ENCODE measurements at regions not wholly inside any gene's neighbourhood (a gene's known extent, or its start where the extent isn't known, plus 50 kb on each side); places are given as distances from the start of the nearest gene placed in this dataset.
"Not testable (repeated sequence)": the region's sequence is repeated elsewhere in the genome, so short reads cannot be mapped to it uniquely, and the experiment has no call there.

GRCh38 chr6:106799031-106799894 lies 169.9 kb downstream of the QRSL1 start:
- DNase-seq (ENCODE audit: low spot score) = no peak

DNA sequence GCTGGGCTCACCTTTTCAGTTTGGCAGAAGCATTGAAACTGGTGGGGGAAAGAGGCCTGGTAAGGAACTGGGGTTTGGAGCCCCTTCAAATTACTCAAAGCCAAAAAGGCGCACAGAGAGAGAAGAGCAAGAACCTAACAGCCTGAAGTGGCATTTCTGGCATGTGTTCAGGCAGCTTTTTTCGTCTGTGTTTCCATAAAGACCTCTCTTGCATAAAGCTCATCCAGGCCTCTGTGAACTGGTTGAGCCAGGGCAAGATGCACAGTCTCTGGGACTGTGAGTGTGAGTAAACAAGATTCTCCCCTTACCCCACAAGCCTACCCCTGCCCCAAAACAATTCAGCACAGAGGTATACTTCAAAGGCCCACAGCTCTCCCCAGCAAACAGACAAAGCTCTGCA lies 167.8 kb downstream of the QRSL1 start:
- no peak for DNase-seq (ENCODE audit: low spot score)

- DNase-seq (ENCODE audit: low spot score) = no peak
Measured at GRCh38 chr6:106796781-106797180, 167.4 kb downstream of the QRSL1 start.

DNA sequence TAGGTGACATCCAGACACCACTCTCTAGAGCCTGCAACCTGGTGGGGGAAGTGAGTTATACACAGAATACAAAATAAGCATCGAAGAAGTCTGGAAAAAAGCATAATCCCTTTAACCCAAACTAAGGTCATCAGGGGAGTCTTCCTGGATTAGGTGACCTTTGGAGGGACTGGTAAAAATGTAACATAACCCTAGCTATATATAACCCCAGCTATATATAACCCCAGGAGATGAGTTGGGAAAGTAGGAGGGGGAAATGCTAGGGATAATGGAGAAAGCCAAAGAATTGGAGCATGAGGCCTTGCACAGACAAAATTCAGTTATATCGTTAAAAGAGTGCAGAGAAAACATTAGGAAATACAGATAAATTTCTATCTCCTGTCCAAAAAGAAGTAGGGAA lies 164.8 kb downstream of the QRSL1 start:
- DNase-seq (ENCODE audit: low spot score) = no peak

DNA sequence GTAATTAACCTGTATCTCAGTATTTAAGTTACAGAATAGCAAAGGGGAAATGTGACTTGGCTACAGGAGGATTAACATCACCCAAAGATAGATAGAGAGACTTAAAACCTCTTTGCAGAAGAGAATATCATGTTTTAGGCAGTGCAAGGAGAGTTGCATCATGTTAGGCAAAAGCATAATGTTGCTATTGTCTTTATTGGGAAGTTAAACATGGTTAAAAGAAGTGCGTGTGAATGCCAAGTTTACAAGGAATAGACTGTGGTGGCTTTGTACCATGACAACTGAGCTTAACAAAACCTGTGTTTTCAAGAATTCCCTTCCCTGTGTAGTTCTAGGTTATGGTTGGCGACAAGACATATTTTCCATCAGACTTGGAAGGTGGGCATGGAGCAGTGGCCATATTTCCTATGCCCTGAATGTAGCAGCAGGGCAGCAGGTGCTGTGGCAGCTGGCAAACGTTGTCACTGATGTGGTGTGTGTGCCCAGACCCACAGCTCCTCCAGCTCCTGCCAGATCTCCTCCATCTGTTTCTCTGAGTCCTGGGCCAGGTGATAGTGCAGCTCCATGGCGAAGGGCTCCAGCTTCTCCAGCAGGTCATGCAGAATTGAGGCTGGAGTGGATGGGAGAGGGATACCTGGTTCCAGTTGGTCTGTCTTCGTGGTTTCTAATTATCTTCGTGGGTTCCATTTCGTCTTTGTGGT lies 163.3 kb downstream of the QRSL1 start:
- no peak for DNase-seq (ENCODE audit: low spot score)

GRCh38 chr6:106790935-106791334 lies 161.6 kb downstream of the QRSL1 start:
- DNase-seq (ENCODE audit: low spot score) = no peak

DNA sequence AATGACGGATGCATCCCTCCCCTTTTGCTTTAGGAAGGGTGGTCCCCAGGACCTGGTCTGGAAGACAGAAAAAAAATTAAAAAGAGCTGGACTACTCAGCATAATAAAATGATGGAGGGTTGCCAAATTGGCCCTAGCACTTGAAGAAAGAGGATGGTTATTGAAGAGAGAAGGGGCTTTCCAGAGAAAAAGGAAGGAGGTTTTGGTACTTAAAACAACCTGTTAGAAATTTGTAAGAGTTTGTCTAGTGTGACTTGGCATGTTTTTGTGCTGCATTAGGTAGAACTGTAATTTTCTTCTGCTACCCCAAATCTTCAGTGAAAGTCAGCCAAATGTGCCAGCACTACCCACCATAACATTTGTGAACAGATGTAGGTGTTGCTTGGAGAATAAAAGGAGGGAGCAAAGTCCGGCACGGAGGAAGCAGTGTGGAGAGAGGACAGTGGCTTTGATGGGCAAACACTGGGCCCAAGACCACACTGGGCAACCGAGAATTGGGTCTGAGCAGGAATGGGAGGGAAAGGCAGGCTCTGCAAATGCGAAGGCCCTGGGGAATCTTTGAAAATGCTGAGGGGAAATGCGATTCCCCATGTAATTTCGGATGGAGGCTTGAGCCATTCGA lies 160.9 kb downstream of the QRSL1 start:
- DNase-seq (ENCODE audit: low spot score) = no peak

- no peak for DNase-seq (ENCODE audit: low spot score)
Measured at GRCh38 chr6:106789428-106790148, 160.2 kb downstream of the QRSL1 start.

DNA sequence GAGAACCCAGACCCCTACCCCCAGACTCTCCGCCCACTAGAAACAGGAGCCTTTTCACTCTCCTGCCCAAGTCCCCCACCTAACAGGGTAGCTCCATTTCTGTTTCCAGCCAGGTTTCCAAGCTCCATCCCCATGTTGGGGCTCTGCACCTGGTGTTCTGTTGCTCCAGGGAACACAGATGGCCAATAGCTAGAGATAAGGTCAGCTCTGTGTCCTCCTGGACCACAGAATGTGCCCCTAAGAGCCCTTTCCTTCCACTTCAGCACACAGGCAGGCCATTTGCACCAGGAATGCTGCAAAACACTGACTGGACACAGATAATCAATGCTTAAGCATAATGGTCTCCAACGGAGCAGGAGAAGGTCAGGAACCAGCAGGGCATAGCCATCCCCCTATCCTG lies 159.4 kb downstream of the QRSL1 start:
- DNase-seq (ENCODE audit: low spot score) = no peak

- DNase-seq (ENCODE audit: low spot score) = no peak
Measured at GRCh38 chr6:106787327-106788196, 158.2 kb downstream of the QRSL1 start.

DNA sequence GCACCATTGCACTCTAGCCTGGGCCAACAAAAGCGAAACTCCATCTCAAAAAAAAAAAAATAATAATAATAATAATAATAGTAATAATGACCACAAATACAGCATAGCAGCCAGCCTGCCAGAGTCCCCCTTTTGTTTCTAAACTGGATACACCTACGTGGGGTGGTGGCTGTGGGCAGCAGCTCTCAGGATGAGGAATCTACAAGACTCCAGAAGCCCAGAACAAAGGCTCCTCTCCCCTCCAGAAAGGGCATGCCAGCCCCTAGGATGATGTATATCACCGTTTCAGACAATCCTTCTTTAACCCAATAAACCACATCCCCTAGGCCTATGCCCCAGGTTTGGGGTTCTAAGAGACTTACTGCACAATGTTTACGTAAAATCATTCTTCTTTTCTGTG lies 155.9 kb downstream of the QRSL1 start:
- DNase-seq (ENCODE audit: low spot score) = no peak

- no peak for DNase-seq (ENCODE audit: low spot score)
Measured at GRCh38 chr6:106783640-106784566, 154.5 kb downstream of the QRSL1 start.

- no peak for DNase-seq (ENCODE audit: low spot score)
Measured at GRCh38 chr6:106782536-106783285, 153.3 kb downstream of the QRSL1 start.

DNA sequence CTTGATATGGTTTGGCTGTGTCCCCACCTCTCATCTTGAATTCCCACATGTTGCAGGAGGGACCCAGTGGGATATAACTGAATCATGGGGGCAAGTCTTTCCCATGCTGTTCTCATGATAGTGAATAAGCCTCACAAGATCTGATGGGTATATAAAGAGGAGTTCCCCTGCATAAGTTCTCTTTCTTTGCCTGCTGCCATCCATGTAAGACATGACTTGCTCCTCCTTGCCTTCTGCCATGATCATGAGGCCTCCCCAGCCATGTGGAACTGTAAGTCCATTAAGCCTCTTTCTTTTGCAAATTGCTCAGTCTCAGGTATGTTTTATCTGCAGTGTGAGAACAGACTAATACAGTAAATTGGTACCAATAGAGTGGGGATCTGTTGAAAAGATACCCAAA lies 150.2 kb downstream of the QRSL1 start:
- DNase-seq (ENCODE audit: low spot score) = not testable (repeated sequence)

DNA sequence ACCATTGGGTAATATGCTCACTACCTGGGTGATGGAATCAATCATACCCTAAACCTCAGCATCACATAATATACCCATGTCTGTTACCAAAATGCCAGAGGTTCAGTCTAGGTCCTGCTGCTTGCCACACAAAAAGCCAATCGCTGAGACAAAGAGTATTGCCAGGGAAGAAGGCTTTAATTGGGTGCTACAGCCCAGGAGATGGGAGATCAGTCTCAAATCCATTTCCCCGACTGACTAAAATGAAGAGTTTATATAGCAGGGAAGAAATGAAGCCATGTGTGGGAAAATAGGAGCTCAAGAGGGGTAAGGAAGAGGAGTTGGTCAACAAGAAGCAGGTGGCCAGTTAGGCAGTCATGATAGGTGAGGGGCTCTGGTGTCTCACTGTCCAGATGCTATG lies 149.6 kb downstream of the QRSL1 start:
- DNase-seq (ENCODE audit: low spot score) = no peak

GRCh38 chr6:106773996-106774629 lies 144.7 kb downstream of the QRSL1 start:
- DNase-seq (ENCODE audit: low spot score) = no peak

DNA sequence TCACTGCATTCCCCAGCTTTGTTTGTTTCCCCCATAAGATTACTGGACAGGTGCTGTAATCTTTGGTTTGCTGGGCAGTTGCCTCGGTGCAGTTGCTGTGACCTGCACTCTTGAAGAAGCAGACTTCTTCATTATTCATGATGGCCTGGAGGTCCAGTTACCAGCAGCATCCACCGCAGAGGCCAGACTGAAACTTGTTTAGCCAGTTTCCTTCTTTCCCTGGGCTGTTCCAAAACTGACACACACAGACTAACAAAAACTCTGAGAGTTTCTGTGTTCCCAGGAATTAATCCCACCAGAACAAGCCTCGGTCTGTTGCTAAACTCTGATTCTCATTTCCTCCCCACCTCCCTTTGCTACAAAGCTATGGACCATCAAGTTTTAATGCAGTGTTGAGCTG lies 144.1 kb downstream of the QRSL1 start:
- no peak for DNase-seq (ENCODE audit: low spot score)

DNA sequence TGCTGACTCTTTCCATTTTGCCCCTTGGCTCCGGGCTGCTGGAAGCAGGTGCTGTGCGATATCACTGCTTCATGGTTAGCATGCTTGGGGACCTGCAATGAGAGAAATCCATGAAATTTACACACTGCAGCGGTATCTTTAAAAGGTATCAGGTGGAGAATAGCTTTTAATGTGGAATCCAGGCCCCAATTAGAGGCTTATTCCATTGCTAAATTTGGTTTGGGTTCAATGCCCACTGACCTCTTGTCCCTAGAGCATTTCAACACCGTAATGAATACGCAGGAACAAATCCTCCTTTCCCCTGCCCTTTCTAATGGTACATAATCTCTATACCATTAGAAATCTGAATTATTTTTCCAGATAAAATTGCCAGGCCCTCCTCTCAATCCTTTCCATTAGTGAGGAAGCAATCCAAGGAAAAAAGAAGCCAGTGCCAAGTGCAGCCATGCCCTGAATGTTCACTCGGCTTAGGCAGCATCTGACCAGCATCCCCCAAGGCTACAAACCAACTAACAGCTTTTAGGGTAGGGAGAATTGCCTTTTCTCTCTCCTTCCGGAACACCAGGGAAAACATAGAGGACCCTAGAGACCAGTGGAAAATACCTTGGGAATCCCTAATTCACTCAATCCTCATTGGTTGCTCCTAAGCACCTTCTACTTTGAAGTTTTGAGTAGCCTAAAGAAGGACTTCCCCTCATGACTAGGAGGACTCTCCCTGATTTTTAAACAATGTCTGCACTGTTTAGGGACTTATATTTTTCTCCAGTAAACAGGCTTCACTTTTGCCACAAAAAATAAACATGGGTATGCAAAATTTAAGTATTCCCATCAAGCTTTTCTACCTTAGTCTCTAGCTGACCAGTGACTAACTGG lies 143.1 kb downstream of the QRSL1 start:
- no peak for DNase-seq (ENCODE audit: low spot score)
